Neural cell (in vitro differentiated cells): ENCODE measurements at regions not wholly inside any gene's neighbourhood (a gene's known extent, or its start where the extent isn't known, plus 50 kb on each side); places are given as distances from the start of the nearest gene placed in this dataset.

ENCODE experiments used
- H2AFZ ChIP-seq: fragments of 200-600, 300-800 bp; sonication (generic), shearing (Covaris generic); 2 replicates; pipeline ENCODE4 v1.6.0; 2014; ENCODE audit warnings: low read depth, mild to moderate bottlenecking, antibody characterized with exemption, low read length, moderate library complexity
- H3F3A ChIP-seq: fragments of 200-600 bp; shearing (Covaris generic); 2 replicates; pipeline ENCODE4 v1.6.1; 2016; ENCODE audit warnings: mild to moderate bottlenecking, moderate library complexity, mixed read lengths, antibody characterized with exemption, low read length; ENCODE audit not compliant: insufficient read depth, poor library complexity, severe bottlenecking
- H3K27ac ChIP-seq: fragments of 200-600, 300-800 bp; sonication (generic), shearing (Covaris generic); 2 replicates; pipeline ENCODE4 v1.5.1; 2014; ENCODE audit warnings: mild to moderate bottlenecking, low read length, moderate library complexity
- H3K27me3 ChIP-seq: fragments of 300-800, 200-600 bp; sonication (generic), shearing (Covaris generic); 2 replicates; pipeline ENCODE4 v1.6.0; 2014; ENCODE audit warnings: mild to moderate bottlenecking, low read depth, low read length, moderate library complexity; ENCODE audit not compliant: insufficient read depth
- H3K36me3 ChIP-seq: fragments of 300-800, 200-600 bp; sonication (generic), shearing (Covaris generic); 2 replicates; pipeline ENCODE4 v1.5.1; 2014; ENCODE audit warnings: mild to moderate bottlenecking, antibody characterized with exemption, low read length, moderate library complexity; ENCODE audit not compliant: insufficient read depth
- H3K4me2 ChIP-seq: fragments of 300-800, 200-600 bp; sonication (generic), shearing (Covaris generic); 2 replicates; pipeline ENCODE4 v1.6.0; 2014; ENCODE audit warnings: mild to moderate bottlenecking, low read length
- H3K4me3 ChIP-seq: fragments of 300-800, 200-600 bp; sonication (generic), shearing (Covaris generic); 2 replicates; pipeline ENCODE4 v1.5.1; 2014; ENCODE audit warnings: mild to moderate bottlenecking, low read length, moderate library complexity
- H3K79me2 ChIP-seq: fragments of 200-600 bp; shearing (Covaris generic); replicated peaks from 2 replicates; pipeline ENCODE4 v1.6.0; 2014; ENCODE audit warnings: mild to moderate bottlenecking, low read length, moderate library complexity; ENCODE audit not compliant: insufficient read depth
- H3K9ac ChIP-seq: fragments of 300-800, 200-600 bp; sonication (generic), shearing (Covaris generic); 2 replicates; pipeline ENCODE4 v1.6.1; 2016; ENCODE audit warnings: mild to moderate bottlenecking, low read length, mixed read lengths
- H3K9me2 ChIP-seq: fragments of 200-600 bp; shearing (Covaris generic); 2 replicates; pipeline ENCODE4 v1.6.1; 2016; ENCODE audit warnings: mild to moderate bottlenecking, low read length, mixed read lengths; ENCODE audit not compliant: insufficient read depth
- H3K9me3 ChIP-seq: fragments of 200-600, 300-800 bp; sonication (generic), shearing (Covaris generic); 2 replicates; pipeline ENCODE4 v1.6.1; 2016; ENCODE audit warnings: mild to moderate bottlenecking, mixed run types, low read length, moderate library complexity, mixed read lengths
- H4K20me1 ChIP-seq: fragments of 200-600 bp; shearing (Covaris generic); 2 replicates; pipeline ENCODE4 v1.6.1; 2016; ENCODE audit warnings: mild to moderate bottlenecking, mixed run types; ENCODE audit not compliant: insufficient read depth
- EP300 ChIP-seq: fragments of 450-650 bp; conservative IDR thresholded peaks from 2 replicates; pipeline ENCODE4 v1.6.1; 2014; ENCODE audit warnings: antibody characterized with exemption, mild to moderate bottlenecking, moderate library complexity; ENCODE audit not compliant: poor library complexity, severe bottlenecking
- EZH2 ChIP-seq: fragments of 200-600, 300-800 bp; shearing (Covaris generic), sonication (generic); IDR thresholded peaks from 2 replicates; pipeline ENCODE4 v1.6.1; 2014; ENCODE audit warnings: antibody characterized with exemption, low read length, borderline replicate concordance, mild to moderate bottlenecking; ENCODE audit not compliant: insufficient read depth, poor library complexity, severe bottlenecking
- MXI1 ChIP-seq: fragments of 450-650 bp; conservative IDR thresholded peaks from 2 replicates; pipeline ENCODE4 v1.6.1; 2014; ENCODE audit warnings: antibody characterized with exemption, mild to moderate bottlenecking; ENCODE audit not compliant: poor library complexity, severe bottlenecking
- POLR2AphosphoS5 ChIP-seq: IDR thresholded peaks from 2 replicates; pipeline ENCODE4 v1.6.1; 2012
- RAD21 ChIP-seq: fragments of 450-650 bp; conservative IDR thresholded peaks from 2 replicates; pipeline ENCODE4 v1.6.1; 2014; ENCODE audit warnings: antibody characterized with exemption, mild to moderate bottlenecking, moderate library complexity
- SMC3 ChIP-seq: fragments of 450-650 bp; conservative IDR thresholded peaks from 2 replicates; pipeline ENCODE4 v1.6.1; 2014; ENCODE audit warnings: antibody characterized with exemption, mild to moderate bottlenecking, moderate library complexity; ENCODE audit not compliant: poor library complexity
- TAF1 ChIP-seq: IDR thresholded peaks from 2 replicates; pipeline ENCODE4 v1.6.1; 2012; ENCODE audit warnings: low read depth
- TF ChIP-seq, protein P1 (sequence below): fragments of 450-650 bp; IDR thresholded peaks from 2 replicates; pipeline ENCODE4 v1.5.1; 2014; ENCODE audit warnings: antibody characterized with exemption, mild to moderate bottlenecking, moderate library complexity; ENCODE audit not compliant: poor library complexity, severe bottlenecking
- TF ChIP-seq, protein P2 (sequence below): IDR thresholded peaks from 2 replicates; pipeline ENCODE4 v1.6.1; 2012; ENCODE audit warnings: borderline replicate concordance

DNA sequence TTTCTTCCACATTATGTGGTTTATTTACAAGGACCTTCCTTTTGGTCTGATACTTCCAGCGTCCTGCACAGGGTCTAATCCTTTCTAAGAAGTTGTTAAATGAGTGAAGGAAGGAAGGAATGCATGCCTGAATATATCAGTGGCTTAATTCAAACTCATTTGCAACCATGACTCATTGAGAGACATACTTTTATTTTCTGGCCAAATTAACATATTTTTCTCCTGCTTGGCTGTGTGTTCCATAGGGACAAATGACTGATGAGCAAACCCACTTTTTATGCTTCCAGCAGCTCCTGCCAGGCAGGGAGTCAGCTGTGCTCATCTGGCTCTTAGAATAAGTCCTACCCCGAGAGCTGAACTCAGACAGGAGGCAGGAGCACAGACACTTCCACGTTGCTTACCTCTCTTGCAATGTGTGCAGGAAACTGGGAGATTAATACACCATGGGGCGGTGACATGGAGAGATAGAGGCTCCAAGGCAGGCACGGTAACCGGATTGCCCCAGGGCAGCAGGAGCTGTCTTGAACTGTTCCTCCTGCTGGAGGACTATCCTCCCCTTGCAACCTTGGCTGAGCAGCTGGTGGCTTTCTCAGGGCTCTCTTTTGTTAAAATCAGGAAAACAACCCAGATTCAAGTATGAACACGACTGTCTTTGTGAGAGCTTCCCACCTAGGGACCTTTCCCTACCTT is 667.5 kb upstream of the HS6ST1 start:
- H3F3A ChIP-seq = no peaks in the 10 kb centered on the region
- no peak for TF ChIP-seq EZH2
- no peak for TF ChIP-seq SMC3
- TF ChIP-seq, protein P1, sequence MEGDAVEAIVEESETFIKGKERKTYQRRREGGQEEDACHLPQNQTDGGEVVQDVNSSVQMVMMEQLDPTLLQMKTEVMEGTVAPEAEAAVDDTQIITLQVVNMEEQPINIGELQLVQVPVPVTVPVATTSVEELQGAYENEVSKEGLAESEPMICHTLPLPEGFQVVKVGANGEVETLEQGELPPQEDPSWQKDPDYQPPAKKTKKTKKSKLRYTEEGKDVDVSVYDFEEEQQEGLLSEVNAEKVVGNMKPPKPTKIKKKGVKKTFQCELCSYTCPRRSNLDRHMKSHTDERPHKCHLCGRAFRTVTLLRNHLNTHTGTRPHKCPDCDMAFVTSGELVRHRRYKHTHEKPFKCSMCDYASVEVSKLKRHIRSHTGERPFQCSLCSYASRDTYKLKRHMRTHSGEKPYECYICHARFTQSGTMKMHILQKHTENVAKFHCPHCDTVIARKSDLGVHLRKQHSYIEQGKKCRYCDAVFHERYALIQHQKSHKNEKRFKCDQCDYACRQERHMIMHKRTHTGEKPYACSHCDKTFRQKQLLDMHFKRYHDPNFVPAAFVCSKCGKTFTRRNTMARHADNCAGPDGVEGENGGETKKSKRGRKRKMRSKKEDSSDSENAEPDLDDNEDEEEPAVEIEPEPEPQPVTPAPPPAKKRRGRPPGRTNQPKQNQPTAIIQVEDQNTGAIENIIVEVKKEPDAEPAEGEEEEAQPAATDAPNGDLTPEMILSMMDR = no peak
- TF ChIP-seq POLR2AphosphoS5 = no peak
- no peak for TF ChIP-seq EP300
- H2AFZ ChIP-seq = no peak overlapping the region
- H3K27me3 ChIP-seq = no peaks in the 10 kb centered on the region
- no peak overlapping the region for H3K4me3 ChIP-seq
- no peaks in the 10 kb centered on the region for H4K20me1 ChIP-seq
- no peak overlapping the region for H3K27ac ChIP-seq
- no peaks in the 10 kb centered on the region for H3K9me3 ChIP-seq
- no peak overlapping the region for H3K4me2 ChIP-seq
- H3K9me2 ChIP-seq = no peaks in the 10 kb centered on the region
- H3K36me3 ChIP-seq = no peaks in the 10 kb centered on the region
- H3K79me2 ChIP-seq = no peaks in the 10 kb centered on the region
- no peak overlapping the region for H3K9ac ChIP-seq

DNA sequence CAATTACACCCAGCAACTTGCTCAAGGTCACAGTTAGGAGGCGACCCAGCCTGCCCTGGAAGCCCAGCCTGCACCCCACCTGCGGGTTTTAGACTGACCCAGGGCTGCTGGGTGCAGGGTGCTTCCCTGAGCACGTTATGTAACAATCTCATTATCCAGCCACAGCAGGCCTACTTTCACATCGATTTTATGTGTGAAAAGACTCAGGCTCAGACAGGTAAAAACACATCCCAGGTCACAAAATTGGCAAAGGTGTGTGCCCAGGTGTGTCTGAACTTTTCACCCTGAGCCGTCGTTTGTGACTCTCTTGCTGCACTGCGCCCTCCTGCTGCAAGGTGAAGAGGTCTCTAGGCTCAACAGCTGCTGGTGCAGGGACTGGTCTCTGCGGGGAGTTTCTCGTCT is 668.2 kb upstream of the HS6ST1 start:
- TF ChIP-seq POLR2AphosphoS5 (no peak), EP300 (no peak)
- Histone ChIP-seq H3K4me2 (no peak overlapping the region), H3K9me2 (no peaks in the 10 kb centered on the region), H3K27ac (no peak overlapping the region), H2AFZ (no peak overlapping the region), H3K9ac (no peak overlapping the region), H4K20me1 (no peaks in the 10 kb centered on the region), H3K79me2 (no peaks in the 10 kb centered on the region), H3F3A (no peaks in the 10 kb centered on the region), H3K36me3 (no peaks in the 10 kb centered on the region), H3K27me3 (no peaks in the 10 kb centered on the region), H3K9me3 (no peaks in the 10 kb centered on the region), H3K4me3 (no peak overlapping the region)

DNA sequence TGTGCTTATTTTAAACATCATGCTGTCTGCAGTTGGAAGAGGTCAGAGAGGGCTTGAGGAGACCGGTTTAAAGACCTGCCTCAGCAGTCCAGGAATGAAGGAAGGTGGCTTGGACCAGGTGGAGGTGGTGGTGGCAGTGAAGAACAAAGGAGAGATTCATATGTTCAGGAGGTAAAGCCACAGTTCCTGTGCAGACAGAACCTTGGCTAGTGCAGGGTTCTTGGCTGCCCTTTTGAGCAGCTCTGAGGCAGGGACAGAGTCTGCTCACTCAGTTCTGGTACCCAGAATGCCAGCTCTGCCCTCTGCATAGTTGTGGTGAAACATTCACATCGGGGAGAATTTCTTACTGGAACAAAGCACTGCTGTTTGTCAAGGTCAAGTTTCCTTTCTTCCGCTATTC is 669.7 kb upstream of the HS6ST1 start:
- Histone ChIP-seq H3K79me2 (no peaks in the 10 kb centered on the region), H4K20me1 (no peaks in the 10 kb centered on the region), H3K9me2 (no peaks in the 10 kb centered on the region), H3K9ac (no peak overlapping the region), H3K36me3 (no peaks in the 10 kb centered on the region), H3K4me3 (no peak overlapping the region), H2AFZ (no peak overlapping the region), H3F3A (no peaks in the 10 kb centered on the region), H3K4me2 (no peak overlapping the region), H3K27ac (no peak overlapping the region), H3K9me3 (no peaks in the 10 kb centered on the region), H3K27me3 (no peaks in the 10 kb centered on the region)
- TF ChIP-seq, protein P2, sequence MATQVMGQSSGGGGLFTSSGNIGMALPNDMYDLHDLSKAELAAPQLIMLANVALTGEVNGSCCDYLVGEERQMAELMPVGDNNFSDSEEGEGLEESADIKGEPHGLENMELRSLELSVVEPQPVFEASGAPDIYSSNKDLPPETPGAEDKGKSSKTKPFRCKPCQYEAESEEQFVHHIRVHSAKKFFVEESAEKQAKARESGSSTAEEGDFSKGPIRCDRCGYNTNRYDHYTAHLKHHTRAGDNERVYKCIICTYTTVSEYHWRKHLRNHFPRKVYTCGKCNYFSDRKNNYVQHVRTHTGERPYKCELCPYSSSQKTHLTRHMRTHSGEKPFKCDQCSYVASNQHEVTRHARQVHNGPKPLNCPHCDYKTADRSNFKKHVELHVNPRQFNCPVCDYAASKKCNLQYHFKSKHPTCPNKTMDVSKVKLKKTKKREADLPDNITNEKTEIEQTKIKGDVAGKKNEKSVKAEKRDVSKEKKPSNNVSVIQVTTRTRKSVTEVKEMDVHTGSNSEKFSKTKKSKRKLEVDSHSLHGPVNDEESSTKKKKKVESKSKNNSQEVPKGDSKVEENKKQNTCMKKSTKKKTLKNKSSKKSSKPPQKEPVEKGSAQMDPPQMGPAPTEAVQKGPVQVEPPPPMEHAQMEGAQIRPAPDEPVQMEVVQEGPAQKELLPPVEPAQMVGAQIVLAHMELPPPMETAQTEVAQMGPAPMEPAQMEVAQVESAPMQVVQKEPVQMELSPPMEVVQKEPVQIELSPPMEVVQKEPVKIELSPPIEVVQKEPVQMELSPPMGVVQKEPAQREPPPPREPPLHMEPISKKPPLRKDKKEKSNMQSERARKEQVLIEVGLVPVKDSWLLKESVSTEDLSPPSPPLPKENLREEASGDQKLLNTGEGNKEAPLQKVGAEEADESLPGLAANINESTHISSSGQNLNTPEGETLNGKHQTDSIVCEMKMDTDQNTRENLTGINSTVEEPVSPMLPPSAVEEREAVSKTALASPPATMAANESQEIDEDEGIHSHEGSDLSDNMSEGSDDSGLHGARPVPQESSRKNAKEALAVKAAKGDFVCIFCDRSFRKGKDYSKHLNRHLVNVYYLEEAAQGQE = no peak
- no peak for TF ChIP-seq TAF1
- TF ChIP-seq, protein P1 = no peak
- no peak for TF ChIP-seq POLR2AphosphoS5
- no peak for TF ChIP-seq EP300
- no peak for TF ChIP-seq MXI1
- TF ChIP-seq EZH2 = no peak
- no peak for TF ChIP-seq SMC3
- TF ChIP-seq RAD21 = no peak
